LNCaP clone FGC (cell line): ENCODE measurements at regions not wholly inside any gene's neighbourhood (a gene's known extent, or its start where the extent isn't known, plus 50 kb on each side); places are given as distances from the start of the nearest gene placed in this dataset.

Source experiments
- DNase-seq: peaks from one replicate; pipeline ENCODE4 v3.0.0-alpha.2; 2011; ENCODE audit warnings: low read depth
- H3K4me3 ChIP-seq: 2 replicates; pipeline ENCODE4 v1.5.1; 2011; ENCODE audit warnings: mild to moderate bottlenecking, low read depth, low read length, control low read depth
- CTCF ChIP-seq: IDR thresholded peaks from 2 replicates; pipeline ENCODE4 v1.5.1; 2012; ENCODE audit warnings: mild to moderate bottlenecking; ENCODE audit not compliant: control insufficient read depth, insufficient read depth; ENCODE audit errors: extremely low read depth

DNA sequence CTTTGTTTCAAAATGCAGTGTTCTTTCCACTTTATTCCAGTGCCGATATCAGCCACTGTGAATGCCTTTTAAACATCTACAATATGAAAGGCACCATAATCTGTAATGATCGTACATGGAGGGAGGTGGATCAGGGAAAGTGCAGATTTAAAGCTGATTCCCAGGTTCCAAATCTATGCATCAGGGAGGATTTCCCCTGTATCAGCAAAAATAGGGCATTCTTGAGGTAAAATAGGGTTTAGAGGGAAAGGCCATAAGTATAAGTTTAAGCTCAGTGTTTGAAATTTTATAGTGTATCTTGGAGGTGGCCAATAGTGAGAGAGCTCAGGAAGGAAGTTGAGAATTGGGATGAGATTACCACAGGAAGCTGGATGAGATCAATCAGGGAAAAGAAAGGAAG is 289.7 kb upstream of the ID4 start:
- DNase-seq, result no peak
- no peak overlapping the region for H3K4me3 ChIP-seq
- TF ChIP-seq CTCF, result no peak

GRCh38 chr6:19549109-19549508 is 288.1 kb upstream of the ID4 start:
- H3K4me3 ChIP-seq, result no peak overlapping the region
- TF ChIP-seq CTCF, result no peak
- DNase-seq, result no peak

- no peak overlapping the region for H3K4me3 ChIP-seq
- DNase-seq, result no peak
- TF ChIP-seq CTCF, result no peak
Observed at GRCh38 chr6:19550380-19550779, 286.8 kb upstream of the ID4 start.

- DNase-seq, result no peak
- TF ChIP-seq CTCF, result no peak
Observed at GRCh38 chr6:19551611-19552010, 285.6 kb upstream of the ID4 start.

GRCh38 chr6:19552076-19552475 is 285.1 kb upstream of the ID4 start:
- no peak for TF ChIP-seq CTCF
- no peak overlapping the region for H3K4me3 ChIP-seq
- no peak for DNase-seq

More at GRCh38 chr6:19551611-19552010, 285.6 kb upstream of the ID4 start:
- H3K4me3 ChIP-seq, result no peak overlapping the region

DNA sequence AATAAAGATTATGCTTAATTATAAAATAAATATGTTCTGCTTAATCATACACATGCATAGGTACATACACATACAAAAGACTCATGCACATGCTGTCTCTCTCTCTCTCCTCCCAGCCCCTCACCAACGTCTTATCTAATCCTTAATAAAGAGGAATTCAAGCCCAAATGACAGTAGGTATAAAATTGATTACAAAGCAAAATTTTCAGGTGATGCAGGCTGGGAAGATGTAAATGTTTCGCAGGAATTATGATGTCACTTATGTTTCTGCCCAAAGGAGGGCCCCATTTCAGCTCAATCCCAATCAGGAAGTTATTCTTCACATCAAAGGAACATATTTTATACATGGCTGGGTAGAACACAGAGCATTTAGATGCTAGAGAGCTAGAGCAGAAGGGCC is 284.6 kb upstream of the ID4 start:
- no peak for DNase-seq
- no peak for TF ChIP-seq CTCF
- no peak overlapping the region for H3K4me3 ChIP-seq

DNA sequence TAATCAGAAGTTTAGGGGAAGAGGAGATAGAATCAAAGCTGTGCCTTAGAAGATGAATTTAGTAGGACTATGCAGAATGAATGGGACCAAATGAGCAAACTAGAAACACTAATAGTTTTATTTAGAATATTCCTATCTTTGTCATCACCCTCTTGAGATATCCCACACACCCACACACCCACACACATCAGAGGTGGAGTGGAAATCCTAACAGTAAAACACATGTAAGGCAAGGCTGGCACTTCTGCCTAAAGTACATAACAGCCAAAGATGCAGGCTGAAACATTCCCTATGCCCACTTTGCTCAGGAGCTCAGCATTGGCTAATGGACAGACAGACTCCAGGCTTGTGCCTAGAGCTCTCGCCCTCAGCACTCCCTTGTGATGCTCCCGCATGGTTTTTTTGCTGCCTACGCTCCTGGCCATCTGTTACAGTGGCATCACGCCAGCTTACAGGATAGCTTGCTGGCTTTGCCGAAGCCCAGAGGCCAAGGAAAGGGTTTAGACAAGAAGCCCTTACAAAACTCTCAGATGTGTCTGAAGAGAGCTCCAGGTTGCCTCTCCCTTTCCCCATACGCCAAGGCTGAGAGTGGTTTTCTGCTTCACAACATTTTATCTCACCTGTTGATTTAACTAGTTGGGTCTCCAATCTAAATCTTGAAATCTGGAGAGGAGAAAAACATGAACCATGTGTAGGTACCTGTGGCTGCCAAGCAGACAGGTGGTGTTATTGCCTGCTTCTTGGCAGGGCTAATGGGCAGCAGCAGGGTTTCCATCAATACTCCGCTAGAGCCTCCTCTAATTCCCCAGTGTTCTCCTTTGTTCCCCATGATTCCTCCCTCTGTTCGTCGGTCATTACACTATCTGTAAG is 282.6 kb upstream of the ID4 start:
- no peak for DNase-seq
- TF ChIP-seq CTCF, result no peak
- H3K4me3 ChIP-seq, result no peak overlapping the region
